Hematopoietic multipotent progenitor cell treated with erythropoietin and hydrocortisone succinate and interleukin-3 and kit ligand, for 17 days (in vitro differentiated cells): ENCODE measurements at regions not wholly inside any gene's neighbourhood (a gene's known extent, or its start where the extent isn't known, plus 50 kb on each side); places are given as distances from the start of the nearest gene placed in this dataset.

Experiments used
- DNase-seq: peaks from one replicate; pipeline ENCODE4 v3.0.0-alpha.2; 2015; ENCODE audit warnings: low spot score

GRCh38 chrX:125810856-125811255 is 355.2 kb downstream of the DCAF12L2 start:
- no peak for DNase-seq

- no peak for DNase-seq
Measured at GRCh38 chrX:125826080-125826479, 340.0 kb downstream of the DCAF12L2 start.

GRCh38 chrX:125826774-125827451 is 339.2 kb downstream of the DCAF12L2 start:
- DNase-seq, result no peak

GRCh38 chrX:125846271-125846670 is 319.8 kb downstream of the DCAF12L2 start:
- DNase-seq, result no peak

GRCh38 chrX:125850693-125851092 is 315.4 kb downstream of the DCAF12L2 start:
- no peak for DNase-seq

GRCh38 chrX:125883169-125883568 is 282.9 kb downstream of the DCAF12L2 start:
- DNase-seq, result no peak

- DNase-seq, result no peak
Measured at GRCh38 chrX:125894947-125895346, 271.1 kb downstream of the DCAF12L2 start.

GRCh38 chrX:125895518-125895917 is 270.6 kb downstream of the DCAF12L2 start:
- no peak for DNase-seq

GRCh38 chrX:125926295-125926694 is 239.8 kb downstream of the DCAF12L2 start:
- no peak for DNase-seq

- DNase-seq, result no peak
Measured at GRCh38 chrX:125940985-125941384, 225.1 kb downstream of the DCAF12L2 start.

- no peak for DNase-seq
Measured at GRCh38 chrX:125947501-125947900, 218.6 kb downstream of the DCAF12L2 start.

- DNase-seq, result no peak
Measured at GRCh38 chrX:125952973-125953372, 213.1 kb downstream of the DCAF12L2 start.

GRCh38 chrX:125953814-125954213 is 212.3 kb downstream of the DCAF12L2 start:
- no peak for DNase-seq

GRCh38 chrX:125954236-125954635 is 211.9 kb downstream of the DCAF12L2 start:
- DNase-seq, result no peak

GRCh38 chrX:125977851-125978250 is 188.2 kb downstream of the DCAF12L2 start:
- no peak for DNase-seq

GRCh38 chrX:125998432-125998831 is 167.7 kb downstream of the DCAF12L2 start:
- DNase-seq, result no peak

GRCh38 chrX:126027229-126027628 is 138.9 kb downstream of the DCAF12L2 start:
- no peak for DNase-seq

GRCh38 chrX:126030021-126030420 is 136.1 kb downstream of the DCAF12L2 start:
- DNase-seq, result no peak

- no peak for DNase-seq
Measured at GRCh38 chrX:126063984-126064383, 102.1 kb downstream of the DCAF12L2 start.

GRCh38 chrX:126064901-126065541 is 101.1 kb downstream of the DCAF12L2 start:
- no peak for DNase-seq

- no peak for DNase-seq
Measured at GRCh38 chrX:126065901-126066660, 100.0 kb downstream of the DCAF12L2 start.
